Adrenal gland (tissue), 9 donors: ENCODE measurements at regions not wholly inside any gene's neighbourhood (a gene's known extent, or its start where the extent isn't known, plus 50 kb on each side); places are given as distances from the start of the nearest gene placed in this dataset.

Source experiments
- DNase-seq, 7 donors: peaks; one replicate each; pipeline ENCODE4 v3.0.0-alpha.2; 2019 to 2020
- H3K27ac ChIP-seq, 5 donors: fragments of 200-600 bp; sonication (generic) in 4 of 5; 1 replicate in 3 of 5; 2 replicates in 2 of 5; pipeline versions ENCODE4 v1.5.1 to v1.8.0; 2016 to 2020; ENCODE audit warnings: mild to moderate bottlenecking in 1 of 5
- H3K27me3 ChIP-seq: fragments of 200-600 bp; 2 replicates; pipeline ENCODE4 v1.8.0; 2021
- H3K36me3 ChIP-seq, 2 donors: fragments of 200-600 bp; replicated peaks in 1 of 2; 1 replicate in 1 of 2; 2 replicates in 1 of 2; pipeline versions ENCODE4 v1.5.1 to v1.8.0; 2018 to 2022
- H3K4me1 ChIP-seq, 2 donors: fragments of 200-600 bp; replicated peaks in 1 of 2; 1 replicate in 1 of 2; 2 replicates in 1 of 2; pipeline versions ENCODE4 v1.5.1 to v1.8.0; 2018 to 2021
- H3K4me3 ChIP-seq, 4 donors: fragments of 200-600 bp; sonication (generic) in 3 of 4; one replicate each; pipeline ENCODE4 v1.5.1; 2016 to 2018
- H3K9me3 ChIP-seq, 3 donors: fragments of 200-600 bp; sonication (generic) in 1 of 3; replicated peaks in 1 of 3; 1 replicate in 2 of 3; 2 replicates in 1 of 3; pipeline versions ENCODE4 v1.5.1 to v1.8.0; 2016 to 2021
- CTCF ChIP-seq, 6 experiments: fragments of 450-650 bp in 4 of 6; fragments of 200-600 bp in 2 of 6; sonication (generic) in 1 of 6; IDR thresholded peaks; 1 replicate in 5 of 6; 2 replicates in 1 of 6; pipeline versions ENCODE4 v1.5.1 to v1.8.0; 2016 to 2021; ENCODE audit warnings: antibody characterized with exemption in 6 of 6, mild to moderate bottlenecking in 2 of 6, moderate library complexity in 1 of 6
- POLR2A ChIP-seq, 2 donors: fragments of 450-650 bp; IDR thresholded peaks; one replicate each; pipeline ENCODE4 v1.6.1; 2017; ENCODE audit warnings: antibody characterized with exemption in 2 of 2, mild to moderate bottlenecking in 2 of 2, moderate library complexity in 1 of 2
- WGBS, 4 donors: extraction: QIAGEN DNeasy Blood & Tissue Kit in 2 of 4; methylation state at CpG; one replicate each; pipeline versions ENCODE4 v1.1.5 to v1.1.7; 2013 to 2017; 5-methylcytosine and 5-hydroxymethylcytosine counted together
- intact Hi-C, 2 donors: fragments of 100-400 bp; cut with DNase I; formaldehyde crosslinking; loops; one replicate each; pipeline versions ENCODE4 v1.14.1 to v1.15.0; 2022 to 2023
- donor health status: healthy with polysubstance abuse.
- donor health status: Bipolar disorder and iron deficiency.
- donor health status: DM: yes; HTN: yes; CAD: no.
- donor health status: DM: no; HTN: no; CAD: no.
- donor health status: DM: no; HTN: no; CAD: no.

- no peak overlapping the region for H3K27ac ChIP-seq
- H3K9me3 ChIP-seq, result no peaks in the 10 kb centered on the region
- TF ChIP-seq CTCF (IDR thresholded peaks at IDR 0.05), result no peak
- TF ChIP-seq POLR2A (IDR thresholded peaks at IDR 0.05), result no peak
- intact Hi-C loops, result no loop called here
- H3K36me3 ChIP-seq, result no peaks in the 10 kb centered on the region
- no peak for DNase-seq
- H3K4me1 ChIP-seq, result no peaks in the 10 kb centered on the region
- peaks cover 3% of the 10 kb centered on the region for H3K27me3 ChIP-seq
- 75 to 84% (median 82%) methylated on average over 2 of the region's 2 CpGs for WGBS, 4 donors
- no peak overlapping the region for H3K4me3 ChIP-seq
These were observed 116.0 kb downstream of the BUB3 start for GRCh38 chr10:123270221-123270620.

GRCh38 chr10:123270806-123271205, 116.6 kb downstream of the BUB3 start:
- 92 to 98% (median 97%) methylated on average over 4 of the region's 4 CpGs for WGBS, 4 donors
- Histone ChIP-seq H3K36me3 (no peaks in the 10 kb centered on the region), H3K27me3 (peaks cover 5% of the 10 kb centered on the region), H3K27ac (no peak overlapping the region), H3K4me1 (no peaks in the 10 kb centered on the region), H3K4me3 (no peak overlapping the region), H3K9me3 (no peaks in the 10 kb centered on the region)
- intact Hi-C loops, result no loop called here
- no peak for DNase-seq
- no peak for TF ChIP-seq POLR2A (IDR thresholded peaks at IDR 0.05)
- TF ChIP-seq CTCF (IDR thresholded peaks at IDR 0.05), result no peak

- DNase-seq, result no peak
- WGBS, 4 donors, result 82 to 90% (median 85%) methylated on average over 4 of the region's 4 CpGs
- TF ChIP-seq POLR2A (IDR thresholded peaks at IDR 0.05) (no peak), CTCF (IDR thresholded peaks at IDR 0.05) (no peak)
- peaks cover 5% of the 10 kb centered on the region for H3K27me3 ChIP-seq
- intact Hi-C loops, result no loop called here
- H3K27ac ChIP-seq, result no peak overlapping the region
- H3K4me3 ChIP-seq, result no peak overlapping the region
- no peaks in the 10 kb centered on the region for H3K4me1 ChIP-seq
- H3K9me3 ChIP-seq, result no peaks in the 10 kb centered on the region
- H3K36me3 ChIP-seq, result no peaks in the 10 kb centered on the region
These were observed 118.0 kb downstream of the BUB3 start for GRCh38 chr10:123272171-123272570.

GRCh38 chr10:123274306-123275135, 120.3 kb downstream of the BUB3 start:
- H3K4me3 ChIP-seq, result no peak overlapping the region
- no peaks in the 10 kb centered on the region for H3K36me3 ChIP-seq
- H3K9me3 ChIP-seq, result no peaks in the 10 kb centered on the region
- peaks cover 5% of the 10 kb centered on the region for H3K27me3 ChIP-seq
- no peak overlapping the region for H3K27ac ChIP-seq
- TF ChIP-seq CTCF (IDR thresholded peaks at IDR 0.05) (no peak), POLR2A (IDR thresholded peaks at IDR 0.05) (no peak)
- DNase-seq, result no peak
- 37 to 47% (median 42%) methylated on average over 28 to 32 of the region's 32 CpGs for WGBS, 4 donors
- H3K4me1 ChIP-seq, result no peaks in the 10 kb centered on the region
- intact Hi-C loops, result no loop called here
